HG03025 (cell line): ENCODE measurements at regions not wholly inside any gene's neighbourhood (a gene's known extent, or its start where the extent isn't known, plus 50 kb on each side); places are given as distances from the start of the nearest gene placed in this dataset.
"Not testable (repeated sequence)": the region's sequence is repeated elsewhere in the genome, so short reads cannot be mapped to it uniquely, and the experiment has no call there.

Experiments used
- ATAC-seq: cut with Tn5 transposase; IDR thresholded peaks from one replicate; pipeline ENCODE4 v1.9.1; 2021; ENCODE audit warnings: mild to moderate bottlenecking, moderate library complexity; ENCODE audit not compliant: unreplicated experiment, low FRiP score

DNA sequence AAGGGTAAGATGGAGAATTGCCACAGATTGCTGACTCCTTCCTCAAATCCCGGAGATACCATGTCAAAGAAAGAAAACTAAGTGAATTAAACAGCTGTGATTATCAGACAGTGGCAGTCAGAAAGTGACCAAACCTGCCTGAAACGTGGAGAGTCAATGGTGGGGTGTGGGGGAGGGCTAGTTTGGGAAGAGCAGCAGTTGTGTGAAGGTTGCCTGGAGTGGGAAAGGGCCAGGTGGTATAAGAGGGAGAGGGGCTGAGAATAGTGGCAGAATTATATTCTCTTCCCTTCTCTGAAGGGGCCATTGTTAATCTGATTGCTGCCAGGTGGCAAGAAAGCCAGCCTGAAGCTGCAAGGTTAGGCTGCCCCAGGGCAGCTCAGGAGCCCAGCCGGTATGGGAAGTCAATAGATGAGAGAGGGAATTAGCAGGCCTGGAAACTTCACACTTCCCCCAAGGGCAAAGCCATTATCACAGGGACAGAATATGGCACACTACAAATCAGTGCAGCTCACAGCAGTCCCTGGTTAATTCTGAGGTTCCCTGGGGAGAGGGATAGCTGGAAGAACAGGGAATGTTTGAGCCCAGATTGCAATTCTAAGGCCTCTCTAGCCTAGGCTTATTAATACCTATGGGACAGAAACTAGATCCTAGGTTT, 83.9 kb upstream of the ITGB1 start:
- ATAC-seq: no peak

DNA sequence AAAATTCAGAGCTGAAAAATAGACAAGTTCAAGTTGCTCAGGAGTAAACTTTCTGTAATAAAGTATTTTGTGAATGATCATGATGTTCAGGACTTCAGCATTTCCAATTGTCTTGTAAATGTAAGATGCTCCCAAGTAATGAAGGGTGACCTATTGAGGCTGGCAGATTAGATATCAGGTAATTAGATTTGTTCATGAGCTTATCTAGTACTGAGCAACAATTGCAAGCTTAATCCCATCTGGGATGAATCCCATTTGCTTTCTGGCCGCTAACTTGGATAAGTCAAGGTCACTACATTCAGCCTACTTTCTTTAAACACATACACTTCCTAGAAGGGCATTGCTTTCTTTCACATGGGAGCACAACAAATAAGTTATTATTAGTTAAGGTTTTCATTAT, 82.4 kb upstream of the ITGB1 start:
- no peak for ATAC-seq

GRCh38 chr10:33039181-33039580, 81.2 kb upstream of the ITGB1 start:
- no peak for ATAC-seq

- no peak for ATAC-seq
These were observed 80.6 kb upstream of the ITGB1 start for GRCh38 chr10:33038672-33039071.

- no peak for ATAC-seq
These were observed 79.7 kb upstream of the ITGB1 start for GRCh38 chr10:33037726-33038125.

- no peak for ATAC-seq
These were observed 78.6 kb upstream of the ITGB1 start for GRCh38 chr10:33036670-33037069.

GRCh38 chr10:33035411-33035810, 77.4 kb upstream of the ITGB1 start:
- ATAC-seq: no peak

DNA sequence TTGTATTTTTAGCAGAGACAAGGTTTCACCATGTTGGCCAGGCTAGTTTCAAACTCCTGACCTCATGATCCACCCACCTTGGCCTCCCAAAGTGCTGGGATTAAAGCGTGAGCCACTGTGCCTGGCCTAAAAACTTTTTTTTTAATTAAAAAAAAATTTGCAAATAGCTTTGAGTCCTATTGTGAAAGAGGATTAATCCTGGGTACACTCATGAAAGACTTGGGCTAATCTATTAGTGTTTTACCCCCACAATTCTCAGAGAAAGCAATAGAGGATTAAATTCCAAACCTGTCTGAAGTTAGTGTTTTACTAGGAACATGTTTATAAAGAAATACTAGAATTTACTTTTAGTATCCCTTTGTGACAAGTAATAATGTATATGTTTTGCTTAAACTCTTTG, 76.9 kb upstream of the ITGB1 start:
- ATAC-seq: no peak

GRCh38 chr10:33032654-33033151, 74.7 kb upstream of the ITGB1 start:
- no peak for ATAC-seq

DNA sequence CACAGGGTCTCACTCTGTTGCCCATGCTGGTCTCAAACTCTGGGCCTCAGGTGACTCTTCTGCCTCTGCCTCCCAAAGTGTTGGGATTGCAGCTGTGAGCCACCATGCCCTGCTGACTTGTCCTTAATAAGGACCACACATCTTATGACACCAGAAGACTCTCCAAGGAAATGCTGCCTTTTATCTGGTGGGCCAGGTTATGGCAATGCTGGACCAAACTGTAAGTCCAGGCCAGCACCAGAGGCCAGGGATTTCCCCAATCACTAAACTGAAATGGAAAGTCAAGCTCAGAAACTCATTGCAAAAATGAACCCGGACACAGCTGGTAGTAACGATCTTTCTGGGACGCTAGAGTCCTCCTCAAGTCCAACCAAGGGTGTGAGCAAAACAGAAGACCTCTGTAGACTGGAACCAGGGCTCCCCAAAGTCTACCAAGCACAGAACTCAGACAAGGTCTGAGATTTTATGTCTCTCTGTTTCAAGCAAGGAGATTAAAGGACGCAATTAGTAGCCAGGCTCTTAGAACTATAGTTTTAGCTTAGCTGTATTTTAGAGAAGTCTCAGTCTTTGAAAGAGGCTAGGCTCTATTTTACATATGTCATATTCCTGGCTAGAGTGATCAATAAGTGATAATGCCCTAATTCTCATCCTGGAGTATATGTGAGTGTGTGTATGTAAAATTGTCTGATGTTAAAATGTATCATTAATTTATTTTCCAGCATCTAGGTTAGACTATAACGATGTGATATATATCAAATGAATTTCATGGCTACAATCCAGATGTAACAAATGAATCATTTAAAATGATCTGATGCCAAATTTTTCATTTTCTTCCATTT, 74.0 kb upstream of the ITGB1 start:
- ATAC-seq: no peak

DNA sequence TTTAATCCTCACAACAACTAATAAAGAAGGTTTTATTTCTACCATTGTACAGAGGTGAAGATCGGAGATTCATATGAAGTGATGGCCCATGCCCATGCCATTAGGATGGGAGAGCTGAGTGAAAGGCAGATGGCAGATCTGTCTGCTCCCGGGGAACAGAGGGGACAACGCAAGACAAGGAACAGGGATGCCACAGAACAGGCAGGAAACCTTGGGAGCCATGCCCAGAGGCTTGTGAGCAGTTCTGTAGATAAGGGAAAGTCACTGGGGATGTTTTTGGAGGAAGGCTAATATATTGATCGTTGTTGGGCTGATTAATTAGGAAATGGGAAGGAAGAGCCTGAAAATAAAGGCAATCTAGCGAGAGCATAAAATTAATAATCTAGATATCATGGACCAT, 73.1 kb upstream of the ITGB1 start:
- ATAC-seq: no peak

DNA sequence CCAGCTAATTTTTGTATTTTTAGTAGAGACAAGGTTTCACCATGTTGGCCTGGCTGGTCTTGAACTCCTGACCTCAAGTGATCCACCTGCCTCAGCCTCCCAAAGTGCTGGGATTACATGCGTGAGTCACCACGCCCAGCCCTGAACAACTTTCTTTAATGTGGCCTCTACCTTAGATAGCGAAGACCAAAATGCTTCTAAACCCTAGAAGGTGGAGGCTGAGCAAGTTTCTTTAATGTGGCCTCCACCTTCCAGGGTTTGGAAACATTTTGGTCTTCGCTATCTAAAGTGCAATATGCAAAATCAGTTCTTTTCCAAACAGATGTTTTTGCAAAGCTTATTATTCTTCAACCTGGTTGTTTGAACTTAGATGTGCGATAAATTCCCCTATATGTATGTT, 70.5 kb upstream of the ITGB1 start:
- ATAC-seq: not testable (repeated sequence)

GRCh38 chr10:33027088-33027487, 69.1 kb upstream of the ITGB1 start:
- no peak for ATAC-seq

- ATAC-seq: no peak
These were observed 68.4 kb upstream of the ITGB1 start for GRCh38 chr10:33026422-33026821.

GRCh38 chr10:33025910-33026309, 67.9 kb upstream of the ITGB1 start:
- ATAC-seq: no peak

DNA sequence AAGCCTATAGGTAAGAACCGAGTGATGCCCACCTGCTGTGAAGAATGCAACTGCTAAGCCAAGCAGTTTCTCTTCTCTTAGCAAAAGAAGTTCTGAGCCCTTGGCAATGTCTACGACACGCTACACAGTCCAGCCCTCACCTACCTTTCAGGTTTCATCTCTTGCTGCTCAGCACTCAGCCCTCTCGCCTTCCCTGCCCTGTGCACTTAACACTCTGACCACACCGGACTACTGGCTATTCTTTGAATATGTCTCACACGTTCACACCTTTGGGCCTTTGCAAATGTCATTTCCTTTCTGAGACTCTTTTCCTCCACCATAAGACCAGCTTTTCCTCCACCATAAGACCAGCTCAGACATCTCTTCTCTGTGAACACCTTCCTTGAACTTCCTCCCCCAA, 67.0 kb upstream of the ITGB1 start:
- ATAC-seq: no peak

GRCh38 chr10:33022691-33023090, 64.7 kb upstream of the ITGB1 start:
- no peak for ATAC-seq

GRCh38 chr10:33022090-33022489, 64.1 kb upstream of the ITGB1 start:
- ATAC-seq: no peak

DNA sequence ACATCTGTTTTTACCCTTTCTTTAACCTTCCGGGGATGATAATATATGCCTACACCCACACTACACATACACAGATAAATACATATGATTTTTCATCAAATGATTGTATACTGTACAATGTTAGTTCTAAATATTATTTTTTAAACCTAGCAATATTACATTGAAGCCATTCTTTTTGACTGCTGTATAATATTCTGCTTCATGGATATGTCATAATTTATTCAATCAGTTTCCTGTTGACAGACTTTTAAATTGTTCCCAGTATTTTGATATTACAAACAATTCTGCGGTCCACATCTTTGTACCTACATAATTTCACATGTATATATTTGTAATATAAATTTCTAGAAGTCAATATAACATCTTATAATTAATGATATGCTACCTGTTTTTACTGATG, 59.0 kb upstream of the ITGB1 start:
- no peak for ATAC-seq

DNA sequence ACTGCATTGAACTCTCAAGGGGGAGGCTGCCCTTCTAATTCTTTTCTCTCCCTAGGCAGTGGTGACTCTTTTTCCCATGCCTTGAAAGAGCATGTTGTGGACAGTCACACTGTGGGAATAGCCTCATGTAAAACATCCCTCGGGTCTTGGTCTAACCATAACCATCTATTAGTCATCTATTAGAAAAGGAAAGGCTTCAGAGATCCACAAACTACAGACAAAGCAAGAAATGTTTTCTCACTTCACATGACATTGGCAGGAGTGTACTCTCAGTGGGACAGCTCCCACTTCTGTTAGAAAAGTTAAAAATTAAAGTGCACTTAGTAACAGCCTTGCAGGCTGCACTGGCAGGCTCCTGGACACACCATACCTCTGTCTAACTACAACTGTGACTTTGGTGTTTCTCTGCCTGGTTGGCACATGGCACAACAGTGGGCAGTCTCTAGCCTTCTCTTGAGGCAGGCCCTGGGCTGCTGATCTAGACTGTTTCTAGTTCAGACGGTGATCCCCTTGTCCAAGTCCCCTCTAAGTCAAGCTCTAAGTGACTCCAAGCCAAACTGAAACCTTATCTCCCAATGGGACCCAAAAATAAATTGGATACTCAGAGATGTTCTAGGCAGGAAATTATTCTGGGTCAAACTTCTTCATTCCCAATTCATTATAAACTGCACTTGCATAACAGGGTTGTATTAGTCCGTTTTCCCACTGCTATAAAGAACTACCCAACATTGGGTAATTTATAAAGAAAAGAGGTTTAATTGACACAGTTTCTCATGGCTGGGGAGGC, 57.9 kb upstream of the ITGB1 start:
- no peak for ATAC-seq

DNA sequence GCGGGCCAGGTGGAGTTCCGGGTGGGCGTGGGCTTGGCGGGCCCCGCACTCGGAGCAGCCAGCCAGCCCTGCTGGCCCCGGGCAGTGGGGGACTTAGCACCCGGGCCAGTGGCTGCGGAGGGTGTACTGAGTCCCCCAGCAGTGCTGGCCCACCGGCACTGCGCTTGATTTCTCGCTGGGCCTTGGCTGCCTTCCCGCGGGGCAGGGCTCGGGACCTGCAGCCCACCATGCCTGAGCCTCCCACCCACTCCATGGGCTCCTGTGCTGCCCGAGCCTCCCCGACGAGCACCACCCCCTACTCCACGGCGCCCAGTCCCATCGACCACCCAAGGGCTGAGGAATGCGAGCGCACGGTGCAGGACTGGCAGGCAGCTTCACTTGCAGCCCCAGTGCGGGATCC, 55.3 kb upstream of the ITGB1 start:
- not testable (repeated sequence) for ATAC-seq
